Left lung (tissue), 4 donors: ENCODE measurements at regions not wholly inside any gene's neighbourhood (a gene's known extent, or its start where the extent isn't known, plus 50 kb on each side); places are given as distances from the start of the nearest gene placed in this dataset.

Source experiments
- ATAC-seq: fragments of 200-7000 bp; cut with Tn5 transposase; one replicate; pipeline ENCODE4 v1.9.1; 2020; ENCODE audit warnings: moderate library complexity
- DNase-seq, 4 donors: peaks; one replicate each; pipeline ENCODE4 v3.0.0-alpha.2; 2013 to 2020
- H3K27ac ChIP-seq, 2 donors: fragments of 200-600 bp; sonication (generic) in 1 of 2; one replicate each; pipeline versions ENCODE4 v1.5.0 to v1.8.0; 2020 to 2021
- H3K27me3 ChIP-seq, 2 donors: fragments of 200-600 bp; sonication (generic) in 1 of 2; one replicate each; pipeline versions ENCODE4 v1.5.0 to v1.8.0; 2020 to 2021
- H3K36me3 ChIP-seq, 2 donors: fragments of 200-600 bp; sonication (generic) in 1 of 2; one replicate each; pipeline versions ENCODE4 v1.5.0 to v1.8.0; 2020 to 2021
- H3K4me1 ChIP-seq, 2 donors: fragments of 200-600 bp; one replicate each; pipeline ENCODE4 v1.8.0; 2021
- H3K4me3 ChIP-seq, 2 donors: fragments of 200-600 bp; sonication (generic) in 1 of 2; one replicate each; pipeline versions ENCODE4 v1.5.0 to v1.8.0; 2020 to 2021; ENCODE audit warnings: mild to moderate bottlenecking in 1 of 2
- H3K9me3 ChIP-seq, 2 donors: fragments of 200-600 bp; sonication (generic) in 1 of 2; one replicate each; pipeline versions ENCODE4 v1.5.0 to v1.8.0; 2020 to 2021
- intact Hi-C, 2 donors: fragments of 100-400 bp; cut with DNase I; formaldehyde crosslinking; loops; one replicate each; pipeline versions ENCODE4 v1.11.2 to v1.14.2; 2022
- TF ChIP-seq, protein P1 (sequence below), 2 donors: fragments of 200-600 bp; sonication (generic) in 1 of 2; IDR thresholded peaks; one replicate each; pipeline versions ENCODE4 v1.5.0 to v1.8.0; 2021; ENCODE audit warnings: antibody characterized with exemption in 2 of 2
- donor health status: DM: no; HTN: yes; CAD: no.
- donor health status: DM: no; HTN: no; CAD: no.

DNA sequence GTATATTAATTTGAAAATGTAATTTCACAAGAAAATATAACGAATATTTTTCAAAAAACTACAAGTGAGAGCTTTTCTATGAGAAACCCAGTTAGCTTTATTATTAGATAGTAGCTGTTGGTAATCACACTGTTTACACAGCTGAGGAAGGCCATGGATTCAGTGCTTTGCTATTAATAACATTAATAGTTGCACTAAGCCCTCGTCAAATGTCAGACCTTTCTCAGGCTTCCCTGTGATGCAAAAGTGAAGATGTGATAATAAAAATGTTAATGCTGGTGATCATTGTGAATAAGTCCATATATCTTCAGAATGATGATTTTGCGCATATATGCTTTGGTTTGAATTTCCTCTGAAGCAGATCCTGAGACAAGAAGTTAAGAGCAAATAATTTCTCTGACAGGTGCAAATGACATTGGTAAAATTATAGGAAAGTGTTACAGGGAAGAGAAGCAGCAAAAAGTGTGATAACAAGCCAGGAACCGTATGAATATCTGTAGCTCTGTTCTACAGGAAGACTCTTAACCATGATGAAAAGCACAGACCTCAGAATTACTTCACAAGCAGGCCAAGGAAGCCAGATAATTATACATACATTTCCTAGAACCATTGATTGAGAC is 56.5 kb upstream of the CNTN6 start:
- Histone ChIP-seq H3K4me3 (no peak overlapping the region), H3K27ac (no peak overlapping the region), H3K4me1 (no peaks in the 10 kb centered on the region), H3K9me3 (peaks cover 0 to 40% of the 10 kb centered on the region in 2 donors), H3K27me3 (no peaks in the 10 kb centered on the region), H3K36me3 (no peaks in the 10 kb centered on the region)
- DNase-seq (no peak), ATAC-seq (no peak)
- TF ChIP-seq, protein P1, sequence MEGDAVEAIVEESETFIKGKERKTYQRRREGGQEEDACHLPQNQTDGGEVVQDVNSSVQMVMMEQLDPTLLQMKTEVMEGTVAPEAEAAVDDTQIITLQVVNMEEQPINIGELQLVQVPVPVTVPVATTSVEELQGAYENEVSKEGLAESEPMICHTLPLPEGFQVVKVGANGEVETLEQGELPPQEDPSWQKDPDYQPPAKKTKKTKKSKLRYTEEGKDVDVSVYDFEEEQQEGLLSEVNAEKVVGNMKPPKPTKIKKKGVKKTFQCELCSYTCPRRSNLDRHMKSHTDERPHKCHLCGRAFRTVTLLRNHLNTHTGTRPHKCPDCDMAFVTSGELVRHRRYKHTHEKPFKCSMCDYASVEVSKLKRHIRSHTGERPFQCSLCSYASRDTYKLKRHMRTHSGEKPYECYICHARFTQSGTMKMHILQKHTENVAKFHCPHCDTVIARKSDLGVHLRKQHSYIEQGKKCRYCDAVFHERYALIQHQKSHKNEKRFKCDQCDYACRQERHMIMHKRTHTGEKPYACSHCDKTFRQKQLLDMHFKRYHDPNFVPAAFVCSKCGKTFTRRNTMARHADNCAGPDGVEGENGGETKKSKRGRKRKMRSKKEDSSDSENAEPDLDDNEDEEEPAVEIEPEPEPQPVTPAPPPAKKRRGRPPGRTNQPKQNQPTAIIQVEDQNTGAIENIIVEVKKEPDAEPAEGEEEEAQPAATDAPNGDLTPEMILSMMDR (IDR thresholded peaks at IDR 0.05) = no peak
- intact Hi-C loops = no loop called here

DNA sequence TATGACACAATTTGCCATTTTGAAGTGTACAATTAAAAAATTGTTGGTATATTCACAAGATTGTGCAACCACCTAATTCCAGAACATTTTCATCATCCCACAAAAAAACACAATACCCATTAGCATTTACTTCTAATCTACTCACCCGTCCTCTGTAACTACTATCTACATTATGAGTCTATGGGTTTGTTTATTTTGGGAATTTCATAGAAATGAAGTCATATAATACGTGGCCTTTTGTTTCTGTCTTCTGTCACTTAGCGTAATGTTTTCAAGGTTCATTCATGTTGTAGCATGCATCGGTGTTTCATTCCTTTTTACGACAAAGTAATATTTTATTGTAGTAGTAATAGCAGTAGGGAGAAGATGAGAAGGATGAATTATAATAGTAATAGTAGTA is 55.2 kb upstream of the CNTN6 start:
- TF ChIP-seq, protein P1 (IDR thresholded peaks at IDR 0.05) = no peak
- Histone ChIP-seq H3K4me1 (no peaks in the 10 kb centered on the region), H3K27ac (no peak overlapping the region), H3K9me3 (peaks cover 0 to 33% of the 10 kb centered on the region in 2 donors), H3K27me3 (no peaks in the 10 kb centered on the region), H3K36me3 (no peaks in the 10 kb centered on the region), H3K4me3 (no peak overlapping the region)
- ATAC-seq (no peak), DNase-seq (no peak)
- intact Hi-C loops = no loop called here
